ENCODE measurements at regions not wholly inside any gene's neighbourhood (a gene's known extent, or its start where the extent isn't known, plus 50 kb on each side); places are given as distances from the start of the nearest gene placed in this dataset.
"Not testable (repeated sequence)": the region's sequence is repeated elsewhere in the genome, so short reads cannot be mapped to it uniquely, and the experiment has no call there.

DNA sequence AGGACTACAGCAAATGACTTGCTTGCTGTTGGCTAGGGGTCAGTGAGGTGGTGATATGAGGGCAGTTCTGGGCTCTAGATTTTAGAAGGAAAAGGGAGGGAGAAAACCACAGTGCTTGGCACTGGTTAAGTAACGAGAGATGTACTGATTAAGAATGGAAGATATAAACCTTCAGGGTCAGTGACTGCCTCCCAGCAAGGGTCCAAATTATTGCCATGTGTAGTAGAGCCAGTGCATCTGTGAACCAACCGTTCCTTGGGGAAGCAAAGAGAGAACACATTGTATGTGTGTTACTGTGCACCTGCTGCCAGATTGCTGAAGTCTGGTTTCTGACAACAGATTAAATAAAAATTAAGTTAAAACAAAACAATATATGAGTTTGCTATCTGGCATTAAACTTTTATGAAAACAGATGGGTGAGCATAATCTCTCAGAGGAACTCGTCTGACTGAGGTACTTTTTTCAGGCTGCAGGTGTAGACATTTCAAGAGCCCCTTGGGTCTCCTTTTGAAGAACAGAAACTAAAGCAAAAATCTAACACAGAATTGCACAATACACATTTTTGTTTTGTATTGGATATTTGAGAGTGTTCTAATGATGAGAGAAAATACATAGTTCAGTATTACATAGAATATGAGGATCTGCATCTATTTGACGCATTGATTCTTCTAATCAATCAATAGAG, 1120.6 kb downstream of the SORCS3 start:
- DNase-seq: no peak

DNA sequence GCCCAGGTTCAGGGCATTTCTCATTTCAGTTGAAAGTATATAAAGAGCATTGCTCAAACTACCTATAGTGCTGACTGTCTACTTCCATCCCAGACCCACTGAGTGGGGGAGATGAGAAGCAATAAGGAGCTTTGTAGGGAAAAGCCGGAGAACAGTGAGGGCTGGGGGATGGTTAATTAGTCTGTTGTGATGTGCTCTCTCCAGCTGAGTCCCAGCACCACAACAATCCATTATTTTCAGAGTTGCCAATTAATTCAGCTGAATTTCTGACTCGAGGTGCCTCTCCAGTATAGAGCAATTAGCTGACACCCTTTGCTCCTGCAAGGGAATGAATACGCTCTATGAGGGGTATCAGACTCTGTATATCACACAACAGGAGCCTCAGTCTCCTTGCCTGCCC, 1118.6 kb downstream of the SORCS3 start:
- DNase-seq: no peak

DNA sequence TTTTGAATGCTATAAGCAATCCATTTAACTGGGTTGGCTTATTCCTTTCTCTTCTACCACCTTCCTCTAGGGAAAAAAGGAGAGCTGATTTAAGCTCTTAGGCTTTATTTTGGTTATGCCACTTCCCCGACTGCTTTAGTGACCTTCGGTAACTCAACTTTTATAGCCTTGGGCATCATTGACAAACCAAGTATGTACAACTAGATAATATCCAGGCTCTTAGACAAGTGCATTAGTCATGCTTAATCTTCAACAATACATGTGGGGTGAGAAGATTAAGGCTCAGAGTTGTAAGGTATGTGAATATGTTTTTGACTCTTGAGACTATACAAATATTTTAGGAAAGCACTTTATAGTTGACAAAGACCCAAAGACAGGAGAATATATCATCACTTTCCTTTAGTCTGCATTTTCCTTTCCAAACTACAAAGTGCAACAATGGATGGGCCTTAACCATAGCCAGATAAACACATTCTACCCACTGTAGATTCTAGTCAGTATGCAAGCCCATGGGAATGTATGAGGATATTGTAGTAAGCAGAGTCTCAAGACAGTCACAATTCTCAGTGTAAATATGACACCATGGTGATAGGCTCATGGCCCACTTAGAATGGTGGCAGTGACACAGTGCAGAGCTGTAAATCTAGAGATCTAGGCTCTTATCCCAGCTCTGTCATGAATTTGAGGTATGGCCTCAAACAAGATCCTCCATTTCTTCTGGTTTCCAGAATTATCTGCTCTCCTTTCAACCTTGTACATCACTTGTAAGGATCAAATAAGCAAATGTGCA, 1117.3 kb downstream of the SORCS3 start:
- no peak for DNase-seq

DNA sequence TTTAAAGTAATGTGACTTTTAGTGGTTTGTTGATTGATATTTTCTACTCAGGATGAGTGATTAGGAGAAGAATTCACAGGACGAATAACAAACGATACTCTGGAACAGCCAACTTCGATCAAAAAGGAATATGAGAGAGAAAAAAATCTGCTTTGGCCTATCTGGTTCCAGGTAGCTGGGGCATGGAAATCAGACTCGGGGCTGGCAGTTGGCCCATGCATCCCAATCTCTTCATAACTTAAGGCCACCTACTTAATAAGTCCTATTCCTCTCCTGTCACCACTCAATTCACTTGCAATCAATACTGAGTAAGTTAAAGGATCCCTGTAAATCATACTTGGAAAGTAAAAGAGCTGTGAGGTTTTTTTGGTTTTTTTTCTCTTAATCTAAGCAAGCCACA, 1116.2 kb downstream of the SORCS3 start:
- DNase-seq: no peak

DNA sequence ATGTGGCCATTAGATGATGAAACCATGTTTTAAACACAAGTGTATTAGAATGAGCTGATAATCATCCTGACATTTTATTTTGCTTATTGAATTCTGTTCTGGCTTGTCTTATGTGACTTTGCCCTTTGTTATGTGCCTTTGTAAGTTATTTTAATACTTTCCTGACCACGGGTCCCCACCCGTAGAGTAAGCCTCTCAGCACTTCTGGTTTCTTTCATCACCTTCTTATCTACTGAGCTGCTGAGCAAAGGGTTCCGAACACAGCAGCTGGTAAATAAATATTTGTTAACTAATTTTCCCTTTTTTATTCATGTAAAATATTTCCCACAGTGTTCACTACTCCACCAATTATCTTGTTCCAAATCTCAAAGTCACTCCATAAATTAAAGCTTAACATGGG, 1115.3 kb downstream of the SORCS3 start:
- no peak for DNase-seq

DNA sequence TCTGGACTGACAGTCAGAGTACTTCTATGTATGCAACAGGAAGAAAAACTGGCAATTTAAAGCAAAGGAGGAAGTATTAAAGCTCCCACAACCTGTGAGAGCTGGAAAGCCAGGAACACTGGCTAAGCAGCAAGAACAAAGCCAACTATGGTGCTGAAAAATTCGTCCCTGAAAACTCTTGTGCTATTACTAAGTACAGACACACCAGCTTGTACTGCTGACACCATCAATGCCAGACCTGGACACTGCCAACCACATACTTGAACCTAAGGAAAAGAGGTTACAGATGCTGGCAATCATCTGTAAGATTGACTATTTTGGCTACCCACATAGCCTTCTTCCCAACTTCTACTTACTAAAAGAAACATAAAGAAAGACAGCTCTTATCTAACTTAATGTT, 1110.6 kb downstream of the SORCS3 start:
- DNase-seq: no peak

DNA sequence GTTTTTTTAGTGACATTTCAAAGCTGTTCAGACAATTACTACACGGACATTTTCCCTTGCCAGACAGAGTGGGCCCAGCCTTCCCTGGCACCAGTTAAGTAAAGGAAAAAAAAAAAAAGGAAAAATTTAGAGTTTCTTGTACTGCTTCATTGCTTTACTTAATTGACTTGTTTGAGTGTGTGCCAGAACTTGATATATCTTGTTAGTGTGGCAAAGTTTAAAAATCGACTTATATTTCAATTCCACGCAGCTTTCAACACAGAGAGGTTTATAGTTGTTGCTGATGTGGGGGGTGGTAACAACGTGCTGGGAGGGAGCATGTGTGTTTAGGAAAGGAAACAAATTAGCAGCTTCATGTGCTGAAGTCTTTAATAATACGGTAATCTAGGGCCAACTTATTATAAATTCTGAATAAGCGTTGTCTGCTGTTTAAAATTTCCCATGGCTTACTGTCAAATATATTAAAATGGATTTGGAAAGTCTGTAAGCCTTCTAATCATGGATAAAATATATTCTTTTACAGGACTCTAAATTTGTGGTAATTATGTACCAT, 1104.6 kb downstream of the SORCS3 start:
- DNase-seq: no peak

DNA sequence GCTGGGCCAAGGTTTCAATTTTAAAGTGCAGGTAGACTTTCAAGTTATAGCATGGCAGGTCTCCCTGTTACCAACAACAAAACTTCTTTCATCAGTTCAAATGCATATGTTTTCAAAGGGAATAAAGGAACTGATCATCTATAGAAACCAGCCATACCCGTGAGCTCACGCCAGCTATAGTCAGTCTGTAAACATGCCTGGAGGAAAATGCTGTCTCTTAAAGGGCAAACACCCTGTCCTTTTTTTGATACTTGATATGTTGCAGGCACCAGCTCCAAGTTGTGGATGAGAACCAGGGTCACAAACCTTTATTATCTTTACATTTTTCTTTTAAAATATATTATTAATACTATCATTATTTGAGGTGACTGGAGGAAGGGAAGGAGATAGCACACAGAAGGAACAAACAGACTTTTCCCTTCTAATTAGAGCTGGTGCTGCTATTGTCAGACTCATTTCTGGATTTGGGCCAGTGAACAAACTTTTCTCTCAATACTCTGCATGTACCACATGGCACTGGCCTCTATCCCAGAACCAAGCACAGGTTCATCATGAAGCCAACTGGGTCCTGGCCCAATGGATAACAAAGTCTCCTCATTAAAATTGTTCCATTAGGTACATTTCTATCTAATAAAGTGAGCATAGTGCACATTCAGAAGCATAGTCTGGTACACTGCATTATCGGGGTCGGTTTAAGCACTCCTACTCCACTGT, 1102.4 kb downstream of the SORCS3 start:
- DNase-seq: no peak

DNA sequence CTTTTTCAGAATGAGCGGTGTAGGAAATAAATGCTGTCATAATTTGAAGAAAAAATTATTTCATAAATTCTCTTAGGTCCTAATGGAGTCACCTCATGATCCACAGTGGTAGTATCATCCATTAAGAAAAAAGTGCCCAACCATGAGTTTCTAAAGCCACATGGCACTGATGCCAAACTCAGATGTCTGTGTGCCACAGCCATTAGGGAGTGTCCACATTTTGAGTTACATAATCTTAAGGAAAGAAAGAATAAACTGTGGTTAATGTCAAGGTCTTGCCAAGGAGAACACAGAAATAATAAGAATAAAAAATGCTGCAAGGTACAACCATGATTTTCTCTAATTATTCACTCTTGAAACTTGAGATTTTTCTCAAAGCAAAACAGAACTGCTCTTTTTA, 1101.8 kb downstream of the SORCS3 start:
- no peak for DNase-seq

DNA sequence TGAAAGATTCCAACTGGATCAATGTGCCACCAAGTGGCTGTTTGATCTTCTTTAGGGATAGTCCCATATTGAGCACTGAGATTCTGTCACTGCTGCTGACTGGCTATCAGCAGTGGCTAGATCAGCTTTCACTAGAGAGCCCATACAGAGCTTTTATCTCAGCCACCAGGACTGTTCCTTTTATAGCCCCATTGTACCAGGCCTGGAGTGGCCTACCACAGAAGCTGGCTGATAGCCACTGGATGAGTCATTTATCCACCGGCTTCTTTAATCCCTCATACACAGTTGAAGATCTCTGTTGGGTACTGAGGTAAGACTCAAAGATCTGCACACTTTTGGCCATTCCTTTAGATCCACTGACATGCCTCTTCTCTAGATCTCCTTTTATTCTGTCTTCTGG, 1101.1 kb downstream of the SORCS3 start:
- no peak for DNase-seq

DNA sequence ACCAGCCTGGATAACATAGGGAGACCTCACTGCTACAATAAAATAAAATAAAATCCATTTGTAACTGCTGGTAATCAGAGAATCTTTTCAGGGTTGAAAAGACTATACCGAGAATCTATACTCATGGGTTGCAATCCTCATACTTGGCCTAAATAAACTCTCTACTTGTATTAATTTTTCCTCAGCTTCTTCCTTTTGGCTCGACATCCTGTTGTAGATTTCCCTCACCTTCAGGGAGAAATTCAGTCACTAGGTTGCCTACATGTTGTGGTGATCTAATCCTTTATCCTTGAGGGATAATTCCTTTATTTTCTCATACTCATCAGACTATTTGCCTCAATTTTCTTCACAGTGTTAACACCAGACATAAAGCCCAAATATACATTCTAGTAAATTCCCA, 1093.4 kb downstream of the SORCS3 start:
- DNase-seq: no peak

DNA sequence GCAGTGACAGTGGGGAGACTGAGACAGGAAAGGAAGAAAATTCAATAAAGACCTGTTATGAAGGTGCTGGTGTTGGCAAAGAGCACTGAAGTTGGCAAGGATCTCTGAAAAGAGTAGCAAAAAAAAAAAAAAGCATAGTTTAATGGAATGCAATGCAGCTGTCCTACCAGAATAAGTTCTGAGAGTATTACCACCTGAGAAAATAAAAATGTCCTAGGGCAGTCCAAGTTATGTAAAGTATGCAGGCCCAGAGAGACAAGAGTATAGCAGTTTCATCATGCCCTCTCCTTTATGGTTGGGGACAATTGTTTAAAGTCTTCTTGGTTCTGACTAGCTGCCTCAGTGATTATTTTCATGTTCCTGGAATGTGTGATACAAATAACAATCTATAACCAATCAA, 1092.8 kb downstream of the SORCS3 start:
- DNase-seq: no peak

DNA sequence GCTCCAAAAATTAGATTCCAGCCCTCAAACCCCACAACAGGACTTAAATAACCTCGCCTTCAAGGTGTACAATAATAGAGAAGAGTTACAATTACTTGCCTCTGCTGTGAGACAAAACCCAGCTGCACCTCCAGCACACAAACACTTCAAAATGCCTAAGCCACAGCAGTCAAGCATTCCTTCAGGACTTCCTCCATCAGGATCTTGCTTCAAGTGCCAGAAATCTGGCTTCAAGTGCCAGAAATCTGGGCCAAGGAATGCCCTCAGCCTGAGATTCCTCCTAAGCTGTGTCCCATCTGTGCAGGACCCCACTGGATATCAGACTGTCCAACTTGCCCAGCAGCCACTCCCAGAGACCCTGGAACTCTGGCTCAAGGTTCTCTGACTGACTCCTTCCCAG, 1088.3 kb downstream of the SORCS3 start:
- no peak for DNase-seq

DNA sequence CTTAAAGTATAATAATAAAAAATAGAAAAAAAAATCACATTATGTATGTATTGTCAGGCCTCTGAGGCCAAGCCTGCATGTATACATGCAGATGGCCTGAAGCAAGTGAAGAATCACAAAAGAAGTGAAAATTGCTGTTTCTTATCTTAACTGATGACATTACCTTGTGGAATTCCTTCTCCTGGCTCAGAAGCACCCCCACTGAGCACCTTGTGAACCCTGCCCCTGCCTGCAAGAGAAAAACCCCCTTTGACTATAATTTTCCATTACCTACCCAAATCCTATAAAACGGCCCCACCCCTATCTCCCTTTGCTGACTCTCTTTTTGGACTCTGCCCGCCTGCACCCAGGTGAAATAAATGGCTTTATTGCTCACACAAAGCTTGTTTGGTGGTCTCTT, 1086.5 kb downstream of the SORCS3 start:
- not testable (repeated sequence) for DNase-seq

DNA sequence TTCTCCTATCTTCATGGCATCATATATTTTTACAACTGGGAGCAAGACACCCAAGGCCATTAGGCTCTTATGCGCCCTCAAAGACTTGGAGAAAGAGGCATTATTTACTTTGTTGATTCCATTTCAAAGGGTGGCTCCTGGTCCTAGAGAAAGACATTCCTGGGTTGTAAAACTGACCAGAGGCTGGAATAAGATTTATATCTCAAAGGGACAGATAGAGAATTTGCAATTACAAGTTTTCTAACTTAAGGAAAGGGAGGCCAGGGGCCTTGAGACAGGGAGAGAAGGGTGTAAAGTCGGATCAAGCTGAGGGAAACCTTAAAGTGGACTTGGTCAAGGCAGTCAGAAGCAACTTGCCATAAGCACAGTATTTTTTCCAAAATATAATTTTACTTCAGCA, 1086.0 kb downstream of the SORCS3 start:
- DNase-seq: no peak

DNA sequence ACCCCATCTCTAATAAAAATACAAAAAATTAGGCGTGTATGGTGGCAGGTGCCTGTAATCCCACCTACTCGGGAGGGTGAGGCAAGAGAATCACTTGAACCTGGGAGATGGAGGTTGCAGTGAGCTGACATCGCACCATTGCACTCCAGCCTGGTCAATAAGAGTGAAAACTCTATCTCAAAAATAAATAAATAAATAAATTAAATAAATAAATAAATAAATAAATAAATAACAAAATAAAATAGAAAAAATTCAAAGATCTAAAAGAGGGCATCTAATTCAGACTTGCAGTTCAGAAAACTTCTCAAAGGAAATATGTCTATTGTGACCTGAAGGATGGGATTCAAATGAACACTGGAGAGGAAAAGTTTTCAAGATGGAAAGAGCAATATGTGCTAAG, 1085.1 kb downstream of the SORCS3 start:
- DNase-seq: no peak

DNA sequence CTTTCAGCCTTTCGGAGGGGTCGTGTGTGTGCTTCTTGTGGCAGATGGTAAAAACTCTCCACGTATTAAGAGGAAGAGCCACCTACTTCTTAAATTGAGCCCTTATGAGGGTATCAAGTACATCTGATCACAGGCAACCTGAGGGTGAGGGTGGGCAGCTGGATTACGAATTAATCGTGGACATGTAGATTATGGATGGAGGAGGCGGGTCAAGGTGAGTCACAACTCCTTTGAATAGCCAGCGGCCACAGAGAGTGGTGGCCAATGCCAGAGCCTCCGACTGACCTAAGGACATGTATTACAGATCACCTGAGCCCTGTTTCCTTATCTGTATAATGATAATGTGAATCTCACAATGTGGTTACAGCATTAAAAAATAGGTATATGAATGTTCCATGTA, 1083.9 kb downstream of the SORCS3 start:
- no peak for DNase-seq

DNA sequence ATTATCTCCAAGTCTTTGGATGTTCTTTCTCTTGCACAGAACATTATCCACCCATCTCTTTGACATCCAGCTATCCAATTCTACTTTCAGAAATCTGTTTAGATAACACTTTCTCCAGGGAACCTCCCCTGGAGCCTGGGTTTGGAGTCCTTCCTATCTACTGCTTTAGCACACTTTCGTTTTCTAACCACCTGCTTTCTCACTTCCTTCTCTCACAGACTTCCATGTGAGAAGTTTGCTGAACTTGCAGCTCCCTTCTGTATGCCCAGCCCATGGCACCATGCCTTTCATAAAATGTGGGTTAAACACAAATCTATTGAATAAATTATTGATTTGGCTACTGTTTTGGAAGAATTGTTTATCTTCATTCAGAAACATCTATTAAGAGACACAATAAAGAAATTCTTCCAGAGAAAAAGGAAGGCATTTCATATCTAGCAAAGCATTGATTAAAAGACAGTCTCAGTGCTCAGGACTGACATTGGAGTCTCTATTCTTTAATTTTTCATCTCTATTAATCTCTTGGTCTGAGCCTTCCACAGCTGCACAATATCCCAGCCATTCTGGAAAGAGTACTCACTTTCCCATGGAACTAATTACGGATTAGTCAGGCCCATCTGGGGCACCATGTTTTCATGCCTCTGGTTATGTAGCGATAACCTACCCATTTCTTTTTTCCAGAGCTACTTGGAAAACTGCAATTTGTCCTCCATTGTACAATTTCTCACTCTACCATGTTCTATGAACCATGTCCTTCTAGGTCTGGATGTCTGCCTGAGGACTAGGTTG, 1077.3 kb downstream of the SORCS3 start:
- DNase-seq: no peak

DNA sequence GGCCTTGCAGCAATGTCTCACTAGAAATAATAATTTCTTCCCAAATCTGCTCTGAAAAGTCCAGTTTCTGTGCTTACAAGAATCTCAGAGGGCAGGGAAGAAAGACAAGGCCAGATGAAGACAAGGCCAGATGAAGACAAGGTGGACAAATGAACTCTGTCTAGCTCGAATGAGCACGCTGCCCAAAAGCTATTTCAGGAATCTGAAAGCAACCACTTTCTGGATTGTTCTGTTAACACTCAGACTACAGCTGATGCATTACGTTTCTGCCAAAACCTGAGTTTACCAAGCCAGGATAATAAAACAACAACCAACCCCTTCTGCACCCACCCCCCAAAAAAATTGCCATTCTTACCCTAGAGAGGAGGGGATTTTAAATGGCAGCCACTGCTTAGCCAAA, 1073.6 kb downstream of the SORCS3 start:
- DNase-seq: no peak

DNA sequence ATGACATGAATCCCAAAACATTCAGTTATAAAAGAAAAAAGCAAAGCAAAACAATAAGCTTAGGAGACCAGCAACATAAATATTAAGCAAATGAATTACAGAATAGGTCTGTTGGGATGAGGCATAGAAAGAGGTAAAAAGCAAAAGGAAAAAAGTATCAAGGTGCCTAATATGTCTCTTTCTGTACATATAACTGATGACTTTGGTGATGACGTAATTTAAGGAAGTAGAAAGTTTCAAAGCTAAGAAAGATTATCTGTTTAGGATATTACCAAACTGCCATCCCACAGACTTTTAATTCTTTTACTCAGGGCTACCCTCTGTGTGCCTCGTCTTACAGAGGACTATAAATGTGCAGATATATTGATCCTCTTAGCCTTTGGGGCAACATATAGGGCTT, 1066.5 kb downstream of the SORCS3 start:
- no peak for DNase-seq

DNA sequence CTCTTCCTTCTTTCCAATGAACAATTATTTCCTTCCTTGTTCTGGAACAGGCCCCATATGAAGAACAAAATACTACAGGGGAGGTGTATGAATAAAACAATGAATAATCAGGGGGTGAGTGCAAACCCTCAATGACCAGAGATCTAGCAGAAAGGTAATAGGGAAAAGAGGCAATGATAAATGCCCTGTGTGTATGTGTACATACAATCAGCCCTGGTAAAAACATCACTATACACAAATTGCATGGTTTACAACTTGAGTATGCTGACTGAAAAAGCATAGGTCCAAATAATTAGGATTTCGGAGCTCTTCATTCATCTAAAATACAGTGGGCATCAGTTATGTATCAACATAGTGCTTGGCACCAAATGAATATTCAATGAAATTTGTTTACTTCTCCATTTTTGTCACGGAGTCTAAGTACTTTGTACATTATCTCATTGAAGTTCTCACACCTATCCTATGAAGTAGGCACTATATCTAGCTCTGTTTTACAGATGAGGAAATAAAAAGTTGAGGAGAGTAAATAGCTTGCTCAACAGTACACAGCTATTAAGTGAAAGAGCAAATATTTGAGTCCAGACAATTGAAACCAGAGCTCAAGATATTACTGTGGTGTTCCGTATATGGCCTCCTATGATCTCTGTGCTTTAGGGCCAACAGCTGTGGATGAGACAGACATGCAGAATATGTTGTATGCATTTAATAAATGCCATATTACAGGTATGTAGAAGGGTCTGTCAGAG, 1065.4 kb downstream of the SORCS3 start:
- no peak for DNase-seq

DNA sequence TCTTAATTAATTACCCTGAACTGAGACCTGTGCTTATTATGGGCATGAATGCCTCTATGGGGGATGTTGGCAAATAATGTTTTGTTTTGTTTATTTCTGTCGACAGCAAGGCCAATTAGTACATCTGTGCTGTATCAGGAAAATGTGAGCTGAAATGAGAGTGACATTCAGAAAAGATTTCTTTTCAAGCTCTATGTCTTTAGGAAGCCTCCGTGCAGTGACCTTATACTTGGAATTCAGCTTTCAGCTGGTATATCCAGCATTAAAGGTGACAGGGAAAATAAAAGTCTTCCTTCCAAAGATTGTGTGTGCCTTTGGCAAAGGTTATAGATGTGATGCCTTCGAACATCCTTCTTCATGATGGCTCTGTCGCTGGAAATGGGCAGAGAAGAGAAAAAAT, 1061.1 kb downstream of the SORCS3 start:
- no peak for DNase-seq

Measured in NCI-H1105 treated with DMSO at 0.1 percent for 48 hours (cell line).